Epithelial cell of prostate (primary cell): ENCODE measurements at regions not wholly inside any gene's neighbourhood (a gene's known extent, or its start where the extent isn't known, plus 50 kb on each side); places are given as distances from the start of the nearest gene placed in this dataset.

Source experiments
- DNase-seq: peaks from one replicate; pipeline ENCODE4 v3.0.0-alpha.2; 2011; ENCODE audit warnings: low read depth, low spot score
- H3K27ac ChIP-seq: fragments of 450-650 bp; 2 replicates; pipeline ENCODE4 v1.5.1; 2017; ENCODE audit warnings: mild to moderate bottlenecking

- no peak overlapping the region for H3K27ac ChIP-seq
- no peak for DNase-seq
Measured at GRCh38 chr12:118827606-118828005, 153.7 kb upstream of the SRRM4 start.

GRCh38 chr12:118830296-118830695, 151.0 kb upstream of the SRRM4 start:
- no peak overlapping the region for H3K27ac ChIP-seq
- DNase-seq, result no peak

- no peak overlapping the region for H3K27ac ChIP-seq
- DNase-seq, result no peak
Measured at GRCh38 chr12:118835926-118836325, 145.4 kb upstream of the SRRM4 start.

GRCh38 chr12:118840399-118840798, 140.9 kb upstream of the SRRM4 start:
- DNase-seq, result no peak
- H3K27ac ChIP-seq, result no peak overlapping the region

DNA sequence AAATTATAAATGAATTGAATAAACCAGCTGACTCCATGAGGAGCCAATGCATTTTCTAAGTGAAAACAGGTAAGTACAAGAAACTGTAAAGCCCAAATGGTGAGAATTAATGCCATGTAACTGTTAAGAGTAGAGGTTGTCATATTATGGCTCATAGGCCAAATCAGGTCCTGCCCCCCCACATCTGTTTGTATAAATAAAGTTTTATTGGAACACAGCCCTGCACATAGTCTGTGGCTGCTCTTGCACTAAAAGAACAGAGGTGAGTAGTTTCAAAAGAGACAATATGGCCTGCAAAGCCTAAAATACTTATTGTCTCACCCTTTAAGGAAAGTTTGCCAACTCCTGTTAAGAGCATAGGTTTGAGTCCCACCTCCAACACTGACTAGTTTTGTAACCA, 140.5 kb upstream of the SRRM4 start:
- H3K27ac ChIP-seq, result no peak overlapping the region
- no peak for DNase-seq

GRCh38 chr12:118841588-118841987, 139.8 kb upstream of the SRRM4 start:
- no peak overlapping the region for H3K27ac ChIP-seq
- DNase-seq, result no peak

- DNase-seq, result no peak
- no peak overlapping the region for H3K27ac ChIP-seq
Measured at GRCh38 chr12:118842866-118843265, 138.5 kb upstream of the SRRM4 start.

DNA sequence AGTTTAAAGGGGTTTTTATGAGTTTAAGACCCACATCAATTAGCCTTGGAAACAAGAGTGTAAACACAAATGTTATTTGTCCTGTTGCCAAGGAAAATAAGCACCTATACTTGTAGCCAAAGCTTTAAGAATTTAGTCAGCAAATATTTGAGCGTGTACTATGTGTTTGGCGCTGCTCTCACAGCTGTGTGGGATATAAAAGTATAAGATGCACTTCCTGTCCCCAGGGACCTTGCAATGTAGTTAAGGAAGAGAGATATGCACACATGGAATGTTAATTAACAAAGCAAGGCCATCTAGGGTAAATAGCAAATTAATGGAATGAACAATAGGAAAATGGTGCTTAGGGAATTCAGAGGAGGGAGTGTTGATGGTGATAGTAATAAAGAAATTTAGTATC, 134.9 kb upstream of the SRRM4 start:
- DNase-seq, result no peak
- H3K27ac ChIP-seq, result no peak overlapping the region

GRCh38 chr12:118850244-118850825, 131.0 kb upstream of the SRRM4 start:
- DNase-seq, result peak; percentile 2
- no peak overlapping the region for H3K27ac ChIP-seq

DNA sequence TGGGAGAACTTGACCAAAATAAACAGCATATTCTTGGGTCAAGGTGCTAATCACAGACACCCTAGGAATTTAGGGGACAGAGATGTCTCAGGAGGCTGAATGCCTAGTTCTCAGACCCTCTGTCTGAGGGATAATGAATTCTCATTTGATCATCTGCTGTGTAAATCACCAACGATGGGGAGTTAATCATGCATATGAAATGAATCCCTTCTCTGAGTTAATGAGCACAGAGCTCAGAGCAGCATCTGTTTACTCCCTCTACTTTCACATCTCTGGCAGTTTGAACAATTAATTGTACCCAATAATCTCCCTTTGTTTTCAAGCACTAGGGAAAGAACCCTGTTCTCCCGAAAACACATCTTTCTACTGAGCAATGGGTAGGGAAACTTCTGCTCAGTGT, 129.4 kb upstream of the SRRM4 start:
- no peak for DNase-seq
- H3K27ac ChIP-seq, result no peak overlapping the region

DNA sequence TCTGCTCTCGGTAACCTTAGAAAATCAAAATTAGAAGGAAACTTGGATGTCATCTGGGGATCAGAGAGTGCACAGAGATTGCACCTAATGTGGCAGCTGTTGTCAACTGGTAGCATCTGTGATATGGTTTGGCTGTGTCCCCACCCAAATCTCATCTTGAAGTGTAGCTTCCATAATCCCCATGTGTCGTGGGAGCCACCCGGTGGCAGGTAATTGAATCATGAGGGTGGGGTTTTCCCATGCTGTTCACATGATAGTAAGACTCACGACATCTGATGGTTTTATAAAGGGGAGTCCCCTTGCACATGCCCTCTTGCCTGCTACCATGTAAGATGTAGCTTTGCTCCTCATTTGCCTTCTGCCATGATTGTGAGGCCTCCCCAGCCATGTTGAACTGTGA, 127.7 kb upstream of the SRRM4 start:
- no peak for DNase-seq
- no peak overlapping the region for H3K27ac ChIP-seq

- no peak for DNase-seq
- no peak overlapping the region for H3K27ac ChIP-seq
Measured at GRCh38 chr12:118855858-118856257, 125.5 kb upstream of the SRRM4 start.

DNA sequence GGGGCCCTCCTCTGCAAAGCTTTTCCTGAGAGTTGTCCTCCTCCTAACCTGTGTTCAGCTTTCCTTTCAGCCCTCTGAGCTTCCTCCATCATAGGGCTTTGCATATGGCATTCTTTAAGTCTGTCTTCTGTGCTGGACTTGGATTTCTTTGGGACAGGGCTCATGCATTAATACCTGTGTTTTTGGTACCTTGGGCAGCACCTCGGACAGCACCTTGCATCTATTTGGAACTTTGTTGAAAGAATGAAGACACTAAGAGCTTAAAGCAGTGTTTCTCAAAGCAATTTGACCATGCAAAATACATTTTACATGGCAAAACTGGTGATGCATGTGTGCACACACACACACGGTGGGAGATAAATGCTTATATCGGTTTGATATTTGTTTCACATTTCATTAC, 115.0 kb upstream of the SRRM4 start:
- no peak overlapping the region for H3K27ac ChIP-seq
- DNase-seq, result no peak

DNA sequence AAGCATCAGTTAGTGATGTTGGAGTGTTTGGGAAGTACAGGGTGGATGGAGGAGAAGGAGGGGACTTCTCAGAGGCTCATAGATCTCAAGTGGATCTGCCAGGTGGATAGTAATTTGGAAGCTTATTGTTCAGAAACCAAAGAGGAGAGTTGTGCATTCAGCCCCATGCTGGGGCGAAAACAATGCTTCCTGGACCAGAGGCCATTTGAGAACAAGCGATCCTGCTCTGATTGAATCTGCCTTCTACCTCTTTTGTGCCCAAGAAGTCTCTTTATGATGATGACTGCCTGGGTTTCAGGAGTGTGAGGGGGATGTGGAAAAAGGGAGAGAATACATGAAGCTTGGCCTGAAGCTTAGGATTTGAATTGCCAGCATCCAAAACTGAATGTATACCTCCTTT, 110.8 kb upstream of the SRRM4 start:
- DNase-seq, result no peak

GRCh38 chr12:118874698-118875548, 106.4 kb upstream of the SRRM4 start:
- no peak overlapping the region for H3K27ac ChIP-seq
- no peak for DNase-seq

More for the DNA sequence above, 110.8 kb upstream of the SRRM4 start:
- H3K27ac ChIP-seq, result no peak overlapping the region

GRCh38 chr12:118880720-118881493, 100.4 kb upstream of the SRRM4 start:
- H3K27ac ChIP-seq, result no peak overlapping the region
- DNase-seq, result no peak

GRCh38 chr12:118884226-118884625, 97.1 kb upstream of the SRRM4 start:
- DNase-seq, result no peak
- H3K27ac ChIP-seq, result no peak overlapping the region

- no peak overlapping the region for H3K27ac ChIP-seq
- DNase-seq, result no peak
Measured at GRCh38 chr12:118900993-118901392, 80.3 kb upstream of the SRRM4 start.

- H3K27ac ChIP-seq, result no peak overlapping the region
- no peak for DNase-seq
Measured at GRCh38 chr12:118908811-118909210, 72.5 kb upstream of the SRRM4 start.

GRCh38 chr12:118912697-118913270, 68.6 kb upstream of the SRRM4 start:
- no peak for DNase-seq

GRCh38 chr12:118921761-118922160, 59.6 kb upstream of the SRRM4 start:
- no peak overlapping the region for H3K27ac ChIP-seq
- DNase-seq, result no peak

More at GRCh38 chr12:118912697-118913270, 68.6 kb upstream of the SRRM4 start:
- no peak overlapping the region for H3K27ac ChIP-seq
